GM12878 (cell line): ENCODE measurements at regions not wholly inside any gene's neighbourhood (a gene's known extent, or its start where the extent isn't known, plus 50 kb on each side); places are given as distances from the start of the nearest gene placed in this dataset.

Source experiments
- ATAC-seq: fragments of 200-7000 bp; cut with Tn5 transposase; 3 replicates; pipeline ENCODE4 v1.9.1; 2020; ENCODE audit warnings: mild to moderate bottlenecking, moderate library complexity
- BruUV-seq: library from RNA; stranded (reverse); fragments of 400-500 nt; replicated peaks from 2 replicates; lab custom pipeline; 2021; lab: Mats Ljungman, UMichigan
- CTCF ChIA-PET: fragments of 300-600 bp; sonication (Branson Sonifier 250); formaldehyde crosslinking; extraction: SDS; loops from one replicate; lab custom pipeline; 2021; ENCODE audit warnings: inconsistent platforms; lab: Yijun Ruan, JAX
- POLR2A ChIA-PET: fragments of 350-600 bp; formaldehyde crosslinking; extraction: SDS; loops from one replicate; lab custom pipeline; 2021; ENCODE audit warnings: inconsistent platforms; lab: Charles Lee
- RAD21 ChIA-PET: fragments of 300-600 bp; sonication (Branson Sonifier 250); formaldehyde crosslinking; loops from one replicate; lab custom pipeline; 2023; ENCODE audit warnings: antibody characterized with exemption; ENCODE audit not compliant: unreplicated experiment; lab: Charles Lee
- SMC1A ChIA-PET: fragments of 300-600 bp; sonication (Branson Sonifier 250); formaldehyde crosslinking; loops from one replicate; lab custom pipeline; 2023; ENCODE audit not compliant: unreplicated experiment, uncharacterized antibody; lab: Charles Lee
- DNase-seq: peaks from one replicate; pipeline ENCODE4 v3.0.0-alpha.2; 2011; ENCODE audit warnings: low read depth, low spot score
- FAIRE-seq: peaks from 3 replicates; lab custom pipeline; 2011; peaks lifted over from hg19 to GRCh38; lab: Jason Lieb, UNC
- H2AFZ ChIP-seq: 2 replicates; pipeline ENCODE4 v1.6.0; 2011; ENCODE audit warnings: low read depth, low read length, control low read depth; ENCODE audit not compliant: control insufficient read depth
- H3K27ac ChIP-seq: 2 replicates; pipeline ENCODE4 v1.5.1; 2011; ENCODE audit warnings: control low read depth; ENCODE audit not compliant: control insufficient read depth, insufficient read depth
- H3K27me3 ChIP-seq, 2 experiments: replicated peaks in 1 of 2; 2 replicates each; pipeline versions ENCODE4 v1.6.0 to v1.6.1; 2011; ENCODE audit warnings: low read length in 1 of 2; ENCODE audit not compliant: control insufficient read depth in 2 of 2, insufficient read depth in 2 of 2
- H3K36me3 ChIP-seq, 2 experiments: 2 replicates each; pipeline ENCODE4 v1.5.1; 2011; ENCODE audit warnings: low read length in 1 of 2; ENCODE audit not compliant: control insufficient read depth in 2 of 2, insufficient read depth in 2 of 2
- H3K4me1 ChIP-seq: 2 replicates; pipeline ENCODE4 v1.6.1; 2011; ENCODE audit warnings: mild to moderate bottlenecking, low read length, moderate library complexity, mixed read lengths; ENCODE audit not compliant: control insufficient read depth, insufficient read depth
- H3K4me2 ChIP-seq: 2 replicates; pipeline ENCODE4 v1.6.0; 2011; ENCODE audit warnings: control low read depth; ENCODE audit not compliant: control insufficient read depth, insufficient read depth
- H3K4me3 ChIP-seq: fragments of 200-600 bp; sonication (generic); 2 replicates; pipeline ENCODE4 v1.5.1; 2016
- H3K79me2 ChIP-seq: 2 replicates; pipeline ENCODE4 v1.6.0; 2011; ENCODE audit warnings: low read length; ENCODE audit not compliant: control insufficient read depth, insufficient read depth
- H3K9ac ChIP-seq: 2 replicates; pipeline ENCODE4 v1.8.0; 2011; ENCODE audit warnings: low read length, control low read depth, mixed read lengths; ENCODE audit not compliant: control insufficient read depth, insufficient read depth
- H3K9me3 ChIP-seq: replicated peaks from 3 replicates; pipeline ENCODE4 v1.5.1; 2011; ENCODE audit warnings: mild to moderate bottlenecking, low read length; ENCODE audit not compliant: control insufficient read depth, insufficient read depth
- H4K20me1 ChIP-seq: 2 replicates; pipeline ENCODE4 v1.6.0; 2011; ENCODE audit not compliant: control insufficient read depth, insufficient read depth
- BMI1 ChIP-seq: fragments of 450-650 bp; IDR thresholded peaks from 2 replicates; pipeline ENCODE4 v1.6.1; 2016; ENCODE audit warnings: mild to moderate bottlenecking, moderate library complexity, borderline replicate concordance
- ESRRA ChIP-seq: IDR thresholded peaks from 2 replicates; pipeline ENCODE4 v1.6.1; 2012; ENCODE audit warnings: mild to moderate bottlenecking, low read length, improper control_type of control experiment
- HDAC6 ChIP-seq: fragments of 200-600 bp; sonication (generic); IDR thresholded peaks from one replicate; pipeline ENCODE4 v1.8.0; 2017; ENCODE audit warnings: antibody characterized with exemption; ENCODE audit not compliant: unreplicated experiment
- JUNB ChIP-seq: IDR thresholded peaks from 2 replicates; pipeline ENCODE4 v1.6.1; 2016; ENCODE audit warnings: antibody characterized with exemption, mild to moderate bottlenecking
- MYC ChIP-seq: IDR thresholded peaks from 2 replicates; pipeline ENCODE4 v1.6.1; 2011; ENCODE audit warnings: mild to moderate bottlenecking, low read length, moderate library complexity, inconsistent platforms; ENCODE audit not compliant: insufficient read depth, insufficient replicate concordance, insufficient read length, severe bottlenecking
- NFIC ChIP-seq: IDR thresholded peaks from 2 replicates; pipeline ENCODE4 v1.6.1; 2012; ENCODE audit warnings: low read depth, mild to moderate bottlenecking, inconsistent platforms, low read length, moderate library complexity
- NFXL1 ChIP-seq: fragments of 450-650 bp; IDR thresholded peaks from 2 replicates; pipeline ENCODE4 v1.6.1; 2017; ENCODE audit warnings: antibody characterized with exemption, mild to moderate bottlenecking, borderline replicate concordance
- NFYA ChIP-seq: IDR thresholded peaks from 2 replicates; pipeline ENCODE4 v1.6.1; 2011; ENCODE audit warnings: low read depth, mild to moderate bottlenecking, low read length, improper control_type of control experiment, borderline replicate concordance
- NFYB ChIP-seq: IDR thresholded peaks from 2 replicates; pipeline ENCODE4 v1.6.1; 2011; ENCODE audit warnings: low read depth, mild to moderate bottlenecking, low read length, improper control_type of control experiment, moderate library complexity; ENCODE audit not compliant: insufficient read depth
- POLR2AphosphoS5 ChIP-seq: IDR thresholded peaks from 2 replicates; pipeline ENCODE4 v1.6.1; 2011; ENCODE audit warnings: mild to moderate bottlenecking, low read length, inconsistent platforms
- RAD21 ChIP-seq: IDR thresholded peaks from 2 replicates; pipeline ENCODE4 v1.6.1; 2011; ENCODE audit warnings: mild to moderate bottlenecking, low read depth, low read length, moderate library complexity; ENCODE audit not compliant: insufficient read depth
- RFX5 ChIP-seq: IDR thresholded peaks from 2 replicates; pipeline ENCODE4 v1.6.1; 2011; ENCODE audit warnings: low read depth, low read length, improper control_type of control experiment
- ZSCAN29 ChIP-seq: fragments of 450-650 bp; IDR thresholded peaks from 2 replicates; pipeline ENCODE4 v1.6.1; 2017; ENCODE audit warnings: mild to moderate bottlenecking, moderate library complexity
- WGBS: methylation state at CpG from one replicate; pipeline ENCODE4 v1.1.6; 2016; ENCODE audit warnings: low lambda C conversion rate; ENCODE audit not compliant: insufficient replicate concordance, insufficient coverage; ENCODE audit errors: missing lambda C conversion rate; 5-methylcytosine and 5-hydroxymethylcytosine counted together
- in situ Hi-C: fragments of 300-500 bp; cut with MboI; formaldehyde crosslinking; loops from 9 replicates; pipeline ENCODE4 v1.14.3; 2018; ENCODE audit warnings: mixed read lengths
- intact Hi-C: fragments of 100-400 bp; cut with micrococcal nuclease; formaldehyde crosslinking; loops from one replicate; pipeline ENCODE4 v1.14.2; 2022; ENCODE audit not compliant: unreplicated experiment
- TF ChIP-seq, protein P1 (sequence below), 3 experiments: IDR thresholded peaks in 2 of 3; conservative IDR thresholded peaks in 1 of 3; 2 replicates each; pipeline ENCODE4 v1.5.1; 2011; ENCODE audit warnings: low read depth in 3 of 3, low read length in 3 of 3, mild to moderate bottlenecking in 3 of 3, control low read depth in 2 of 3, moderate library complexity in 2 of 3, inconsistent platforms in 1 of 3, mixed read lengths in 1 of 3; ENCODE audit not compliant: control insufficient read depth in 2 of 3, insufficient read depth in 1 of 3; ENCODE audit errors: extremely low read depth in 1 of 3
- TF ChIP-seq, protein P2 (sequence below): fragments of 450-650 bp; conservative IDR thresholded peaks from 2 replicates; pipeline ENCODE4 v1.6.1; 2017; ENCODE audit warnings: mild to moderate bottlenecking, moderate library complexity
- TF ChIP-seq, protein P3 (sequence below): fragments of 450-650 bp; IDR thresholded peaks from 2 replicates; pipeline ENCODE4 v1.6.1; 2016; ENCODE audit warnings: mild to moderate bottlenecking

DNA sequence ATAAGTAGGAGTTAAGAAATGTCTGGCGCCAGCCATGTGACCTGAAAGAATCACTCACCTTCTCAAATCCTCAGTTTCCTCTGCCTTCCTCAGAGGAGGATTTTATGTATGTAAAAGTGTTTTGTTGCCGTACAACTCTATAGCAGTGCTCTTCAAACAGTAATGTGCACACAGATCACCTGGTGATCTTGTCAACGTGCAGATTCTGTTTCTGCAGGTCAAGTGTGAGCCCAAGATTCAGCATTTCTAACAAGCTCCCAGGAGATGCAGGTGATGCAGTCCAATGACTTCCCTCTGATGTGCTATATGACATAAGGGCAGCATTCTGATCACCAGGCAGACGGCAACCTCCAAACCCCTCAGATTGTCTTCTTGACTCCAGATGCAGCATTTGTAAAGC, 83.7 kb downstream of the CDC7 start (continued):
- TF ChIP-seq, protein P1, sequence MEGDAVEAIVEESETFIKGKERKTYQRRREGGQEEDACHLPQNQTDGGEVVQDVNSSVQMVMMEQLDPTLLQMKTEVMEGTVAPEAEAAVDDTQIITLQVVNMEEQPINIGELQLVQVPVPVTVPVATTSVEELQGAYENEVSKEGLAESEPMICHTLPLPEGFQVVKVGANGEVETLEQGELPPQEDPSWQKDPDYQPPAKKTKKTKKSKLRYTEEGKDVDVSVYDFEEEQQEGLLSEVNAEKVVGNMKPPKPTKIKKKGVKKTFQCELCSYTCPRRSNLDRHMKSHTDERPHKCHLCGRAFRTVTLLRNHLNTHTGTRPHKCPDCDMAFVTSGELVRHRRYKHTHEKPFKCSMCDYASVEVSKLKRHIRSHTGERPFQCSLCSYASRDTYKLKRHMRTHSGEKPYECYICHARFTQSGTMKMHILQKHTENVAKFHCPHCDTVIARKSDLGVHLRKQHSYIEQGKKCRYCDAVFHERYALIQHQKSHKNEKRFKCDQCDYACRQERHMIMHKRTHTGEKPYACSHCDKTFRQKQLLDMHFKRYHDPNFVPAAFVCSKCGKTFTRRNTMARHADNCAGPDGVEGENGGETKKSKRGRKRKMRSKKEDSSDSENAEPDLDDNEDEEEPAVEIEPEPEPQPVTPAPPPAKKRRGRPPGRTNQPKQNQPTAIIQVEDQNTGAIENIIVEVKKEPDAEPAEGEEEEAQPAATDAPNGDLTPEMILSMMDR (IDR thresholded peaks at IDR 0.05 in 2 of 3, conservative IDR thresholded peaks at IDR 0.05 in 1 of 3; ENCODE audit: control insufficient read depth in 2 of 3, extremely low read depth in 1 of 3, insufficient read depth in 1 of 3, low read depth in 3 of 3, low read length in 3 of 3) = no peak
- no peak for TF ChIP-seq NFIC
- TF ChIP-seq, all 136 proteins: peak for 0

DNA sequence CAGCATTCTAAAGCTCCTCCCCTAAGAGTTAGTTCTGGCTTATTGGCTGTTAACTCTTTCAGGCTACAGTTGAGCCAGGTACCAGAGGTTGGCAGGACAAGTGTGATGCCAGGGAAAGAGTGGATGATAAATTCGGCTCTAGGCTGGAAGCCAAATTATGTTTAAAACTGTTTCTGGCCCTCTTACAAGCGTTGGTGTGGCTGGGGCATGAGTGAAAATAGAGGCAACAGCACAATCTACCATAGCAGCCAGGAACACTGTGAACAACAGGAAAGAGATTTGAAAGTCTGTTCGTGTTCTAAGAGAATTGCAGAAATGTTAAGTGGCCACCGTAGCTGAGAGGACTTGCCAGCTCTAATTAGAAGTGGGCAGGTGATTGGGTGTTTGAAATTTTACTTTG, 84.2 kb downstream of the CDC7 start:
- Histone ChIP-seq H3K27ac (no peak overlapping the region), H3K36me3 (no peaks in the 10 kb centered on the region), H3K79me2 (no peaks in the 10 kb centered on the region), H3K27me3 (no peaks in the 10 kb centered on the region), H3K4me1 (no peaks in the 10 kb centered on the region), H2AFZ (no peak overlapping the region), H3K9ac (no peak overlapping the region), H3K4me2 (no peak overlapping the region), H4K20me1 (no peaks in the 10 kb centered on the region), H3K9me3 (no peaks in the 10 kb centered on the region), H3K4me3 (no peak overlapping the region)
- no peak for FAIRE-seq
- in situ Hi-C loops = no loop called here
- POLR2A ChIA-PET = no interaction called here
- DNase-seq = no peak
- BruUV-seq = no TSS peak
- CTCF ChIA-PET = no interaction called here
- SMC1A ChIA-PET = no interaction called here
- RAD21 ChIA-PET = no interaction called here
- WGBS = 31% methylated on average over 4 of the region's 4 CpGs
- no peak for ATAC-seq
- intact Hi-C loops = no loop called here
- TF ChIP-seq NFYA (no peak), RAD21 (no peak), HDAC6 (no peak), RFX5 (no peak), MYC (no peak), BMI1 (no peak), NFYB (no peak), POLR2AphosphoS5 (no peak), NFXL1 (no peak), ZSCAN29 (no peak), ESRRA (no peak), JUNB (no peak)
- TF ChIP-seq, protein P2, sequence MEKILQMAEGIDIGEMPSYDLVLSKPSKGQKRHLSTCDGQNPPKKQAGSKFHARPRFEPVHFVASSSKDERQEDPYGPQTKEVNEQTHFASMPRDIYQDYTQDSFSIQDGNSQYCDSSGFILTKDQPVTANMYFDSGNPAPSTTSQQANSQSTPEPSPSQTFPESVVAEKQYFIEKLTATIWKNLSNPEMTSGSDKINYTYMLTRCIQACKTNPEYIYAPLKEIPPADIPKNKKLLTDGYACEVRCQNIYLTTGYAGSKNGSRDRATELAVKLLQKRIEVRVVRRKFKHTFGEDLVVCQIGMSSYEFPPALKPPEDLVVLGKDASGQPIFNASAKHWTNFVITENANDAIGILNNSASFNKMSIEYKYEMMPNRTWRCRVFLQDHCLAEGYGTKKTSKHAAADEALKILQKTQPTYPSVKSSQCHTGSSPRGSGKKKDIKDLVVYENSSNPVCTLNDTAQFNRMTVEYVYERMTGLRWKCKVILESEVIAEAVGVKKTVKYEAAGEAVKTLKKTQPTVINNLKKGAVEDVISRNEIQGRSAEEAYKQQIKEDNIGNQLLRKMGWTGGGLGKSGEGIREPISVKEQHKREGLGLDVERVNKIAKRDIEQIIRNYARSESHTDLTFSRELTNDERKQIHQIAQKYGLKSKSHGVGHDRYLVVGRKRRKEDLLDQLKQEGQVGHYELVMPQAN = no peak
- TF ChIP-seq, protein P1 (IDR thresholded peaks at IDR 0.05 in 2 of 3, conservative IDR thresholded peaks at IDR 0.05 in 1 of 3; ENCODE audit: control insufficient read depth in 2 of 3, extremely low read depth in 1 of 3, insufficient read depth in 1 of 3, low read depth in 3 of 3, low read length in 3 of 3) = no peak
- TF ChIP-seq, protein P3, sequence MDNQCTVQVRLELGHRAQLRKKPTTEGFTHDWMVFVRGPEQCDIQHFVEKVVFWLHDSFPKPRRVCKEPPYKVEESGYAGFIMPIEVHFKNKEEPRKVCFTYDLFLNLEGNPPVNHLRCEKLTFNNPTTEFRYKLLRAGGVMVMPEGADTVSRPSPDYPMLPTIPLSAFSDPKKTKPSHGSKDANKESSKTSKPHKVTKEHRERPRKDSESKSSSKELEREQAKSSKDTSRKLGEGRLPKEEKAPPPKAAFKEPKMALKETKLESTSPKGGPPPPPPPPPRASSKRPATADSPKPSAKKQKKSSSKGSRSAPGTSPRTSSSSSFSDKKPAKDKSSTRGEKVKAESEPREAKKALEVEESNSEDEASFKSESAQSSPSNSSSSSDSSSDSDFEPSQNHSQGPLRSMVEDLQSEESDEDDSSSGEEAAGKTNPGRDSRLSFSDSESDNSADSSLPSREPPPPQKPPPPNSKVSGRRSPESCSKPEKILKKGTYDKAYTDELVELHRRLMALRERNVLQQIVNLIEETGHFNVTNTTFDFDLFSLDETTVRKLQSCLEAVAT = no peak
